CD4-positive, alpha-beta memory T cell (primary cell): ENCODE measurements at regions not wholly inside any gene's neighbourhood (a gene's known extent, or its start where the extent isn't known, plus 50 kb on each side); places are given as distances from the start of the nearest gene placed in this dataset.

Experiments used
- CTCF ChIA-PET: fragments of 350-600 bp; sonication (Branson Sonifier 250); formaldehyde crosslinking; loops from one replicate; lab custom pipeline; 2021; ENCODE audit warnings: inconsistent platforms; ENCODE audit not compliant: partially characterized antibody; lab: Charles Lee
- POLR2A ChIA-PET: fragments of 350-600 bp; sonication (Branson Sonifier 250); formaldehyde crosslinking; loops from one replicate; lab custom pipeline; 2021; ENCODE audit not compliant: partially characterized antibody; lab: Charles Lee
- DNase-seq, 5 donors: peaks; one replicate each; pipeline versions ENCODE4 v3.0.0 to v3.0.0-alpha.2; 2020 to 2022; ENCODE audit warnings: mixed read lengths in 1 of 5
- H3K27ac ChIP-seq: one replicate; pipeline ENCODE4 v1.7.0; 2013; ENCODE audit warnings: low read depth, low read length
- H3K27me3 ChIP-seq: 2 replicates; pipeline ENCODE4 v1.7.0; 2013; ENCODE audit warnings: mild to moderate bottlenecking, low read length, moderate library complexity; ENCODE audit not compliant: insufficient read depth
- H3K36me3 ChIP-seq: 2 replicates; pipeline ENCODE4 v1.7.0; 2013; ENCODE audit warnings: mild to moderate bottlenecking, low read length, moderate library complexity; ENCODE audit not compliant: insufficient read depth
- H3K4me1 ChIP-seq: 2 replicates; pipeline ENCODE4 v1.7.0; 2013; ENCODE audit warnings: mild to moderate bottlenecking, low read length, moderate library complexity; ENCODE audit not compliant: insufficient read depth
- H3K4me3 ChIP-seq, 2 donors: one replicate each; pipeline ENCODE4 v1.7.0; 2013; ENCODE audit warnings: low read length in 2 of 2, mild to moderate bottlenecking in 1 of 2
- H3K9me3 ChIP-seq, 2 donors: one replicate each; pipeline ENCODE4 v1.7.0; 2013; ENCODE audit warnings: low read length in 2 of 2, control low read depth in 1 of 2; ENCODE audit not compliant: control insufficient read depth in 1 of 2
- H3K27ac Mint-ChIP-seq, 7 donors: one replicate each; pipeline ENCODE4 v1.8.0; 2020 to 2021; ENCODE audit warnings: mixed read lengths in 7 of 7, mild to moderate bottlenecking in 6 of 7, inconsistent platforms in 3 of 7, moderate library complexity in 3 of 7
- H3K27me3 Mint-ChIP-seq, 2 donors: one replicate each; pipeline ENCODE4 v1.8.0; 2020 to 2021; ENCODE audit warnings: mixed read lengths in 2 of 2
- H3K36me3 Mint-ChIP-seq, 2 donors: one replicate each; pipeline ENCODE4 v1.8.0; 2020 to 2021; ENCODE audit warnings: mixed read lengths in 2 of 2, inconsistent platforms in 1 of 2, mild to moderate bottlenecking in 1 of 2
- H3K4me1 Mint-ChIP-seq, 4 donors: one replicate each; pipeline ENCODE4 v1.8.0; 2020 to 2021; ENCODE audit warnings: mixed read lengths in 4 of 4, mild to moderate bottlenecking in 1 of 4
- H3K4me3 Mint-ChIP-seq, 8 donors: one replicate each; pipeline ENCODE4 v1.8.0; 2020 to 2021; ENCODE audit warnings: mixed read lengths in 8 of 8, mild to moderate bottlenecking in 7 of 8, moderate library complexity in 6 of 8, inconsistent platforms in 3 of 8
- H3K9me3 Mint-ChIP-seq, 8 donors: one replicate each; pipeline ENCODE4 v1.8.0; 2020 to 2021; ENCODE audit warnings: mixed read lengths in 8 of 8, mild to moderate bottlenecking in 5 of 8, inconsistent platforms in 3 of 8, moderate library complexity in 1 of 8
- intact Hi-C: fragments of 100-400 bp; cut with micrococcal nuclease; formaldehyde crosslinking; loops from one replicate; pipeline ENCODE4 v1.15.1; 2023

DNA sequence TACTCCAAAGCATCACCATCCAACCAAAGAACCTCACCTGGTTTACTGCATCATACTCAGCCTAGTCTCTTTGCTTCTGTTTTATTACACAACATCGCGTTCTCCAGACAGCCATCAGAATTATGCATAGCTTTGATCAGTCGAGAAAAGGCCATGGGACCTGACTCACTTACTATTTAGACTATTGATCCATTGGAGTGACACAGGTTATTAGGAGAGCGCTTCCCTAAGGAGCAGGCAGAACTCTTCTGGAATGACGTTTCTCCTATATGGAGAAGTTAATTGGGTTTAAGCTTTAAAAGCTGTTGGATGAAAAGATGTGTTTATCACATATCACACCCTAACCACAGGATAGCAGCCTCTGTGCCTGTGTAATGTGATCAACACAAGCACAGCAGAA is 649.1 kb upstream of the SLC10A2 start:
- Mint-ChIP-seq H3K9me3 (peaks cover 0 to 10% (median 2%) of the 10 kb centered on the region in 8 donors), H3K4me3 (no peak overlapping the region), H3K27me3 (no peaks in the 10 kb centered on the region), H3K36me3 (no peaks in the 10 kb centered on the region), H3K4me1 (no peaks in the 10 kb centered on the region), H3K27ac (no peak overlapping the region)
- intact Hi-C loops = no loop called here
- no peaks in the 10 kb centered on the region for H3K4me1 ChIP-seq
- ChIA-PET POLR2A (no interaction called here), CTCF (no interaction called here)
- no peaks in the 10 kb centered on the region for H3K27me3 ChIP-seq
- no peak overlapping the region for H3K27ac ChIP-seq
- no peak overlapping the region for H3K4me3 ChIP-seq
- H3K9me3 ChIP-seq = peaks cover 0 to 3% of the 10 kb centered on the region in 2 donors
- DNase-seq = no peak
- H3K36me3 ChIP-seq = no peaks in the 10 kb centered on the region

DNA sequence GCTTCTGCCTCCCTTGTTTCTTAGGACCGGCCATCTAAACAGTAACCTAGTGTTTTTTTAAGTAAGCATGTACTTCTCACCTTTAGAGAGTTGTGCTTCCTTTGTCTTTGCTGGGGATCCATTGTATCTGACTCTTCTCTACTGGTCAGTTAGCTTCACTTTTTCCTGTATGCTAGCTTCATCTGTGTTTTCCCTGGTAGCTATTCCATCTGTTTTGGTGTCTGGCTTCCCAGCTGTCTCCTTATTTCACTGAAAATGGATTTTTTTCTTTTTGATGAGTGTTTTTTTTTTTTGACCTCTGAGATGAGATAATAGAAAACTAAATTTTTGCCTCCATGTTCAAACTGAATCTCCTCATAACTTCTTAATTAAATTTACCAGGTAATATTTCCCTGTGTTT is 637.0 kb upstream of the SLC10A2 start:
- no peak overlapping the region for H3K27ac ChIP-seq
- CTCF ChIA-PET = no interaction called here
- POLR2A ChIA-PET = no interaction called here

GRCh38 chr13:103698000-103698399 is 631.8 kb upstream of the SLC10A2 start:
- Mint-ChIP-seq H3K4me3 (no peak overlapping the region), H3K27me3 (no peaks in the 10 kb centered on the region), H3K36me3 (no peaks in the 10 kb centered on the region), H3K27ac (peak overlapping the region in 1 of 7 donors; percentile 31), H3K9me3 (peaks cover 0 to 5% (median 1%) of the 10 kb centered on the region in 8 donors), H3K4me1 (no peaks in the 10 kb centered on the region)
- intact Hi-C loops = no loop called here
- H3K36me3 ChIP-seq = no peaks in the 10 kb centered on the region
- H3K4me3 ChIP-seq = no peak overlapping the region
- CTCF ChIA-PET = no interaction called here
- POLR2A ChIA-PET = no interaction called here
- H3K9me3 ChIP-seq = no peaks in the 10 kb centered on the region
- H3K27me3 ChIP-seq = no peaks in the 10 kb centered on the region
- no peak for DNase-seq
- H3K27ac ChIP-seq = no peak overlapping the region
- no peaks in the 10 kb centered on the region for H3K4me1 ChIP-seq

More for the DNA sequence above, 637.0 kb upstream of the SLC10A2 start:
- no peaks in the 10 kb centered on the region for H3K9me3 ChIP-seq
- H3K4me1 Mint-ChIP-seq = no peaks in the 10 kb centered on the region
- intact Hi-C loops = loop anchor here (10.0 kb wide), 1 partner anchor 108 kb away; no protein-coding TSS in a partner anchor
- no peak for DNase-seq
- no peak overlapping the region for H3K4me3 ChIP-seq
- H3K27me3 Mint-ChIP-seq = no peaks in the 10 kb centered on the region
- H3K4me3 Mint-ChIP-seq = no peak overlapping the region
- no peaks in the 10 kb centered on the region for H3K4me1 ChIP-seq
- H3K9me3 Mint-ChIP-seq = peaks cover 2 to 9% (median 4%) of the 10 kb centered on the region in 8 donors
- H3K36me3 ChIP-seq = no peaks in the 10 kb centered on the region
- no peaks in the 10 kb centered on the region for H3K36me3 Mint-ChIP-seq
- no peaks in the 10 kb centered on the region for H3K27me3 ChIP-seq
- no peak overlapping the region for H3K27ac Mint-ChIP-seq

DNA sequence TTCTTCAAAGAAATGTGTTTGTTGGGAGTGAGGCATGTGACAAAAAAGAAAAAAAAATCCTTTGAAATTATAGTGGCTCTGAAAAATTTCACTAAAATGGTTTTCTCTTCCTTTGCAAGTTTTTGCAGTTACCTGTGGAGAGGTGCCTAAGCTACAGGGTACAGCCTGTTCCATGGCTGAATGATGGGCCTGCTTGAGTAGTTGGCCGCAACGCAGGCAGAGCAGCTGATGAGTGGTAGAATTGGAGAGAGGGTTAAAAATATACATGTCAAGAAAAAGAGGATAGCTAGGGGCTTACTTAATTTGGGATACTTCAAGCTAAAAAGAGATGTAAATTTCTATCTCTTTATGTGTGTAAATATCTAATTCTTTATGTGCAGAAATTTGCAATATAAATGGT is 629.1 kb upstream of the SLC10A2 start:
- Histone ChIP-seq H3K27me3 (no peaks in the 10 kb centered on the region), H3K9me3 (no peaks in the 10 kb centered on the region), H3K4me3 (no peak overlapping the region), H3K36me3 (no peaks in the 10 kb centered on the region), H3K27ac (no peak overlapping the region), H3K4me1 (no peaks in the 10 kb centered on the region)
- H3K9me3 Mint-ChIP-seq = peaks cover 0 to 5% (median 1%) of the 10 kb centered on the region in 8 donors
- intact Hi-C loops = no loop called here
- ChIA-PET CTCF (no interaction called here), POLR2A (no interaction called here)
- H3K36me3 Mint-ChIP-seq = no peaks in the 10 kb centered on the region
- no peaks in the 10 kb centered on the region for H3K4me1 Mint-ChIP-seq
- DNase-seq = no peak
- no peaks in the 10 kb centered on the region for H3K27me3 Mint-ChIP-seq
- H3K4me3 Mint-ChIP-seq = no peak overlapping the region
- no peak overlapping the region for H3K27ac Mint-ChIP-seq

GRCh38 chr13:103694471-103694870 is 628.3 kb upstream of the SLC10A2 start:
- no peak overlapping the region for H3K4me3 ChIP-seq
- intact Hi-C loops = no loop called here
- Mint-ChIP-seq H3K9me3 (peaks cover 0 to 9% (median 3%) of the 10 kb centered on the region in 8 donors), H3K27ac (no peak overlapping the region), H3K27me3 (no peaks in the 10 kb centered on the region), H3K4me3 (no peak overlapping the region), H3K4me1 (no peaks in the 10 kb centered on the region), H3K36me3 (no peaks in the 10 kb centered on the region)
- POLR2A ChIA-PET = no interaction called here
- CTCF ChIA-PET = no interaction called here
- H3K4me1 ChIP-seq = no peaks in the 10 kb centered on the region
- no peaks in the 10 kb centered on the region for H3K36me3 ChIP-seq
- H3K27ac ChIP-seq = no peak overlapping the region
- H3K9me3 ChIP-seq = no peaks in the 10 kb centered on the region
- DNase-seq = no peak
- H3K27me3 ChIP-seq = no peaks in the 10 kb centered on the region

DNA sequence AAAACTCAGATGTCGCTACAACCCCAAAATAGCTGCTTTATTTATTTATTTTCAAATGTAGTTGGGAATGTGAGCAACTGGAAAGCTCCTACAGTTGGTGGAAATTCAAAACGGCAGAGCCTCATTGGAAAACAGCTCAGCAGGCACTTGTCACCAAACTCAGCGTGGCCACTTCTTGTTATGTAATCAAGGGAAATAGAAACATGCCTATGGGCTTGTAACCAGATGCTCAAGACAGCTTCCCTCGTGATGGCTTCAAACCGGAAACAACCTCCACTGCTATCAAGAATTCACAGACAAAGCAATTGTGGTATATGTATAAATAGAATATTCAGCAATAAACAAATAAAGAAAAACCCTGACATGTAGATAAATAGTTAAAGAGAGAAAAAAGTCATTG is 627.8 kb upstream of the SLC10A2 start:
- Mint-ChIP-seq H3K36me3 (no peaks in the 10 kb centered on the region), H3K27me3 (no peaks in the 10 kb centered on the region), H3K4me1 (no peaks in the 10 kb centered on the region), H3K9me3 (peaks cover 0 to 9% (median 3%) of the 10 kb centered on the region in 8 donors), H3K27ac (no peak overlapping the region), H3K4me3 (no peak overlapping the region)
- CTCF ChIA-PET = no interaction called here
- no peak overlapping the region for H3K4me3 ChIP-seq
- intact Hi-C loops = no loop called here
- no peak for DNase-seq
- H3K4me1 ChIP-seq = no peaks in the 10 kb centered on the region
- no peaks in the 10 kb centered on the region for H3K27me3 ChIP-seq
- H3K9me3 ChIP-seq = no peaks in the 10 kb centered on the region
- POLR2A ChIA-PET = no interaction called here
- no peaks in the 10 kb centered on the region for H3K36me3 ChIP-seq
- H3K27ac ChIP-seq = no peak overlapping the region

DNA sequence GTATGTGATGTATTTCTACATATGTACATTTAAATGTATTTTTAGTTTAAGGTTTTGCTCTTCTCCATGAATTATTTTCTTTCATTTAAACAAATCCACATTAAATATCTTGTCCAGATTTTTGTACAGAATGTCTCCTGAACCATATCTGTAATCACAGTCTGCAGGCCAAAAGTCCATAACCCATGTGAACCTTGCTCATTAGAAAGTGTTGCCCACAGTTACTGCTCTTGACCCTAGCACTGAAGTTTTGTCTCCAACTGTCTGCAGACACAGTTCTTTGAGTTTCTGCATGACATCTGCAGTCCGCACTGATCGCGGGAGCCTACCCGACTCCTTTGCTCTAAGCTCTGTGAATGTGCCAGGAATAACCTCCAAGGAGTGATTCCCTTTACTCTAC is 626.2 kb upstream of the SLC10A2 start:
- Mint-ChIP-seq H3K4me1 (no peaks in the 10 kb centered on the region), H3K27ac (no peak overlapping the region), H3K9me3 (peaks cover 0 to 9% (median 3%) of the 10 kb centered on the region in 8 donors), H3K4me3 (peak overlapping the region in 1 of 8 donors; percentile 41), H3K36me3 (no peaks in the 10 kb centered on the region), H3K27me3 (no peaks in the 10 kb centered on the region)
- no peaks in the 10 kb centered on the region for H3K27me3 ChIP-seq
- no peak overlapping the region for H3K27ac ChIP-seq
- POLR2A ChIA-PET = no interaction called here
- H3K36me3 ChIP-seq = no peaks in the 10 kb centered on the region
- H3K4me1 ChIP-seq = no peaks in the 10 kb centered on the region
- H3K9me3 ChIP-seq = no peaks in the 10 kb centered on the region
- H3K4me3 ChIP-seq = no peak overlapping the region
- DNase-seq = no peak
- CTCF ChIA-PET = no interaction called here
- intact Hi-C loops = no loop called here

DNA sequence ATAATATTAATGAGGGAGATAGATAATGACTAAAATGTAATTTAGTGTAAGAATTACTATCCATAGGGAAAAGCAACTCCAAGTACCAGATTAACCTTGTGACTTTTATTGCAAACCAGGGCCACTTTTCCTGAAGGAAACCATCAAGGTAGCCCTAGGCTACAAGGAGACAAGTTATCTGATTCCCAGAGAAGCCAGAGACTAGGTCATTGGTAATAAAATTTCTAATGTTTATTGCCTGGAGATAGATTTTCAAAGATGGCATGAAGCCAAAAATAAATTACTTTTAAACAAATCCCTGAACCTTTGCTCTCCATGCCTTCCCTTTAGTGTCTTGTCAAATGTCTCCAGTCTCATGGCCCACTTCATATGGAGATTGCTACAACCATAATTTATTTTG is 610.1 kb upstream of the SLC10A2 start:
- Mint-ChIP-seq H3K27me3 (no peaks in the 10 kb centered on the region), H3K9me3 (peaks cover 0 to 6% (median 4%) of the 10 kb centered on the region in 8 donors), H3K27ac (no peak overlapping the region), H3K36me3 (no peaks in the 10 kb centered on the region), H3K4me3 (no peak overlapping the region), H3K4me1 (peaks cover 0 to 3% (median 0%) of the 10 kb centered on the region in 4 donors)
- no peak overlapping the region for H3K27ac ChIP-seq
- CTCF ChIA-PET = no interaction called here
- no peaks in the 10 kb centered on the region for H3K27me3 ChIP-seq
- no peak overlapping the region for H3K4me3 ChIP-seq
- no peak for DNase-seq
- no peaks in the 10 kb centered on the region for H3K4me1 ChIP-seq
- H3K36me3 ChIP-seq = no peaks in the 10 kb centered on the region
- POLR2A ChIA-PET = no interaction called here
- intact Hi-C loops = no loop called here
- H3K9me3 ChIP-seq = no peaks in the 10 kb centered on the region
